Right lobe of liver (tissue), 4 donors: ENCODE measurements at regions not wholly inside any gene's neighbourhood (a gene's known extent, or its start where the extent isn't known, plus 50 kb on each side); places are given as distances from the start of the nearest gene placed in this dataset.

Experiments used
- CTCF ChIP-seq, 4 donors: fragments of 200-600 bp in 3 of 4; fragments of 450-650 bp in 1 of 4; IDR thresholded peaks; one replicate each; pipeline versions ENCODE4 v1.5.1 to v1.8.0; 2016 to 2022; ENCODE audit warnings: antibody characterized with exemption in 4 of 4, mild to moderate bottlenecking in 2 of 4
- POLR2A ChIP-seq: fragments of 450-650 bp; IDR thresholded peaks from one replicate; pipeline ENCODE4 v1.6.1; 2017; ENCODE audit warnings: antibody characterized with exemption, mild to moderate bottlenecking
- donor health status: DM: no; HTN: no; CAD: no.
- donor health status: DM: no; HTN: no; CAD: no.
- donor health status: DM: no; HTN: yes; CAD: no.

GRCh38 chr17:33515974-33516373 lies 222.9 kb upstream of the ASIC2 start:
- TF ChIP-seq POLR2A: no peak
- TF ChIP-seq CTCF (IDR thresholded peaks at IDR 0.05): no peak
